22Rv1 (cell line): ENCODE measurements at regions not wholly inside any gene's neighbourhood (a gene's known extent, or its start where the extent isn't known, plus 50 kb on each side); places are given as distances from the start of the nearest gene placed in this dataset.

Experiments used
- CTCF ChIP-seq: fragments of 450-650 bp; IDR thresholded peaks from 2 replicates; pipeline ENCODE4 v1.5.1; 2017; ENCODE audit warnings: mild to moderate bottlenecking
- ZFX ChIP-seq: fragments of 450-650 bp; IDR thresholded peaks from 2 replicates; pipeline ENCODE4 v1.6.1; 2017; ENCODE audit warnings: antibody characterized with exemption, borderline replicate concordance

- TF ChIP-seq CTCF (no peak), ZFX (no peak)
These were observed 58.7 kb upstream of the NFIB start for GRCh38 chr9:14372437-14373335.
